PC-3 (cell line): ENCODE measurements at regions not wholly inside any gene's neighbourhood (a gene's known extent, or its start where the extent isn't known, plus 50 kb on each side); places are given as distances from the start of the nearest gene placed in this dataset.

Source experiments
- ATAC-seq: fragments of 200-7000 bp; cut with Tn5 transposase; 2 replicates; pipeline ENCODE4 v1.9.1; 2020; ENCODE audit warnings: mild to moderate bottlenecking, moderate library complexity
- BruUV-seq: library from RNA; stranded (reverse); fragments of 400-500 nt; replicated peaks from 2 replicates; lab custom pipeline; 2021; lab: Mats Ljungman, UMichigan
- CTCF ChIA-PET: fragments of 300-600 bp; sonication (Branson Sonifier 250); formaldehyde crosslinking; loops from one replicate; lab custom pipeline; 2022; ENCODE audit warnings: antibody characterized with exemption; lab: Charles Lee
- POLR2A ChIA-PET: fragments of 300-600 bp; sonication (Branson Sonifier 250); formaldehyde crosslinking; loops from one replicate; lab custom pipeline; 2022; ENCODE audit warnings: antibody characterized with exemption; ENCODE audit not compliant: unreplicated experiment; lab: Charles Lee
- DNase-seq: peaks from one replicate; pipeline ENCODE4 v3.0.0-alpha.2; 2015
- H2AFZ ChIP-seq: fragments of 300-600 bp; sonication (generic); 2 replicates; pipeline ENCODE4 v1.6.0; 2016; ENCODE audit warnings: antibody characterized with exemption, low read length
- H3F3A ChIP-seq: fragments of 300-600 bp; sonication (generic); one replicate; pipeline ENCODE4 v1.6.0; 2017; ENCODE audit warnings: antibody characterized with exemption, low read length, control low read depth, mild to moderate bottlenecking; ENCODE audit not compliant: unreplicated experiment
- H3K27ac ChIP-seq: fragments of 300-600 bp; sonication (generic); 2 replicates; pipeline ENCODE4 v1.5.1; 2016; ENCODE audit warnings: mild to moderate bottlenecking, low read length
- H3K27me3 ChIP-seq: fragments of 300-600 bp; sonication (generic); 2 replicates; pipeline ENCODE4 v1.6.1; 2016; ENCODE audit warnings: low read length, mixed read lengths
- H3K36me3 ChIP-seq: fragments of 300-600 bp; sonication (generic); 2 replicates; pipeline ENCODE4 v1.6.1; 2016; ENCODE audit warnings: low read depth, mixed run types, low read length, mixed read lengths
- H3K4me1 ChIP-seq: fragments of 300-600 bp; sonication (generic); 2 replicates; pipeline ENCODE4 v1.5.1; 2016; ENCODE audit warnings: low read length; ENCODE audit not compliant: insufficient read depth
- H3K4me2 ChIP-seq: fragments of 300-600 bp; sonication (generic); 2 replicates; pipeline ENCODE4 v1.6.0; 2016; ENCODE audit warnings: low read length
- H3K4me3 ChIP-seq: fragments of 300-600 bp; sonication (generic); 2 replicates; pipeline ENCODE4 v1.5.1; 2016; ENCODE audit warnings: mild to moderate bottlenecking, low read length, mixed read lengths
- H3K79me2 ChIP-seq: fragments of 300-600 bp; sonication (generic); 2 replicates; pipeline ENCODE4 v1.6.1; 2017; ENCODE audit warnings: low read length, mixed read lengths
- H3K9ac ChIP-seq: fragments of 300-600 bp; sonication (generic); 2 replicates; pipeline ENCODE4 v1.6.0; 2016; ENCODE audit warnings: mild to moderate bottlenecking, low read length
- H3K9me2 ChIP-seq: fragments of 300-600 bp; sonication (generic); replicated peaks from 2 replicates; pipeline ENCODE4 v1.6.1; 2016; ENCODE audit warnings: mixed run types, low read length, mixed read lengths
- H3K9me3 ChIP-seq: fragments of 300-600 bp; sonication (generic); 2 replicates; pipeline ENCODE4 v1.6.1; 2016; ENCODE audit warnings: low read length, mixed read lengths
- H4K20me1 ChIP-seq: fragments of 300-600 bp; sonication (generic); 2 replicates; pipeline ENCODE4 v1.6.1; 2016; ENCODE audit warnings: low read length, mixed read lengths
- EZH2 ChIP-seq: fragments of 300-600 bp; sonication (generic); IDR thresholded peaks from one replicate; pipeline ENCODE4 v1.6.1; 2017; ENCODE audit warnings: antibody characterized with exemption, mild to moderate bottlenecking, low read length; ENCODE audit not compliant: unreplicated experiment
- EZH2phosphoT487 ChIP-seq: fragments of 300-600 bp; sonication (generic); IDR thresholded peaks from 2 replicates; pipeline ENCODE4 v1.6.1; 2018; ENCODE audit warnings: mild to moderate bottlenecking, antibody characterized with exemption, low read length, borderline replicate concordance
- intact Hi-C: fragments of 100-400 bp; cut with micrococcal nuclease; formaldehyde crosslinking; loops from 2 replicates; pipeline ENCODE4 v1.9.0; 2023
- TF ChIP-seq, protein P1 (sequence below): fragments of 300-600 bp; sonication (generic); conservative IDR thresholded peaks from 2 replicates; pipeline ENCODE4 v1.5.1; 2017; ENCODE audit warnings: antibody characterized with exemption, low read depth, mild to moderate bottlenecking, low read length

DNA sequence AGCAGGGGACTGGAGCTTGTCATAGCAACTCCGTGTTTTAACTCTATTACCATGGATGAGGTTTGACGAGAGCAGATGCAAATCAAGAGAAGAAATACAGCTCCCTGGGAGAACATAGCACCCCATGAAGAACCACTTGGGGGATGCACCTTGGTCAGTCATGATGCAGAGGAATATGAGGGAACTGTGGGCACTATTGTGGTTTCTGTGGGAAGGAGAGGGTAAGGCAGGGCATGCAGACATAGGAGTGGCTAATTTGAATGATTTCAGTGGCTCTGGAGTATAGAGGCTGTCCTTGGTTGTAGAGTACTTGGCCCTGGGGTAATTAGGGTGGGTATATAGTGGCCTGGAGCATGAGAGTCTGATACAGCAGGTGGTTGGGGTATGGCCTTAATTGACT is 131.9 kb downstream of the EDEM1 start:
- TF ChIP-seq, protein P1, sequence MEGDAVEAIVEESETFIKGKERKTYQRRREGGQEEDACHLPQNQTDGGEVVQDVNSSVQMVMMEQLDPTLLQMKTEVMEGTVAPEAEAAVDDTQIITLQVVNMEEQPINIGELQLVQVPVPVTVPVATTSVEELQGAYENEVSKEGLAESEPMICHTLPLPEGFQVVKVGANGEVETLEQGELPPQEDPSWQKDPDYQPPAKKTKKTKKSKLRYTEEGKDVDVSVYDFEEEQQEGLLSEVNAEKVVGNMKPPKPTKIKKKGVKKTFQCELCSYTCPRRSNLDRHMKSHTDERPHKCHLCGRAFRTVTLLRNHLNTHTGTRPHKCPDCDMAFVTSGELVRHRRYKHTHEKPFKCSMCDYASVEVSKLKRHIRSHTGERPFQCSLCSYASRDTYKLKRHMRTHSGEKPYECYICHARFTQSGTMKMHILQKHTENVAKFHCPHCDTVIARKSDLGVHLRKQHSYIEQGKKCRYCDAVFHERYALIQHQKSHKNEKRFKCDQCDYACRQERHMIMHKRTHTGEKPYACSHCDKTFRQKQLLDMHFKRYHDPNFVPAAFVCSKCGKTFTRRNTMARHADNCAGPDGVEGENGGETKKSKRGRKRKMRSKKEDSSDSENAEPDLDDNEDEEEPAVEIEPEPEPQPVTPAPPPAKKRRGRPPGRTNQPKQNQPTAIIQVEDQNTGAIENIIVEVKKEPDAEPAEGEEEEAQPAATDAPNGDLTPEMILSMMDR, result no peak
- Histone ChIP-seq H3F3A (no peaks in the 10 kb centered on the region), H3K27ac (no peak overlapping the region), H3K27me3 (no peaks in the 10 kb centered on the region), H3K4me1 (peaks cover 22% of the 10 kb centered on the region), H3K9me3 (no peaks in the 10 kb centered on the region), H3K79me2 (no peaks in the 10 kb centered on the region), H3K9me2 (no peaks in the 10 kb centered on the region), H3K9ac (no peak overlapping the region), H3K4me2 (no peak overlapping the region), H2AFZ (no peak overlapping the region), H4K20me1 (no peaks in the 10 kb centered on the region), H3K4me3 (no peak overlapping the region), H3K36me3 (no peaks in the 10 kb centered on the region)
- POLR2A ChIA-PET, result no interaction called here
- no peak for DNase-seq
- intact Hi-C loops, result no loop called here
- CTCF ChIA-PET, result no interaction called here
- no TSS peak for BruUV-seq
- ATAC-seq, result no peak

DNA sequence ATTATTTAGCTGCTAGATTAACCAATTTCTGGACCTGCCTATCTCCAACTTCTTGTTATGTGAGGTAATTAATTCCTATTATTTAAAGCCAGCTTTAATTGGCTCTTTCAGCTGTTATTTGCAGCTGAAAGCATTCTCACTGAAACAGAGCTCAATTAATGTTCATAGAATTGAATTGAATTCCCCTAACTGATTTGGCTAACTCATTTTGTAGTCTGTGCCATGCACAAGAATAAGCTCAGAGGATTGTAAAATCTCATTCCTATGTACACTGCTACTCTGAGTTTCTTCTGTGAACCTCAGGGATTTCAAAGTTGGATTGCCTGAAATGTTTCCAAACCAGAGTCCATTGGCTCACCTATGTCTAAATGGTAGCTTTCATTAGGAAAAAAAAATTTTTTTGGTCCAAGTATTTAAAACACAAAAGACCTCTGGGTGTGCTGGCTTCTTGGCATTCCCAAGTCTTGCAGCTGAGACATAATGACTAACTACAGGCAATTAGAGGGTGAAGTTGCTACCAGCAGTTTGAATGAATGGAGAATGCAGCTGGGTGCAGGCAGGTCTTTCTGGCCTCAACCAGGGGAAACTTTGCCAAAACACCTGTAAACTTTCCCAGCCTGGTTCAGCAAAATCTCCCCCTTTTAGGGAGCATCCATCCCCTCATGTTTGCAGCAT is 134.3 kb downstream of the EDEM1 start:
- no peak for ATAC-seq
- POLR2A ChIA-PET, result no interaction called here
- Histone ChIP-seq H3K4me2 (peak overlapping the region; percentile 65), H3K4me1 (peaks cover 22% of the 10 kb centered on the region), H4K20me1 (no peaks in the 10 kb centered on the region), H3K9me2 (no peaks in the 10 kb centered on the region), H3K27me3 (no peaks in the 10 kb centered on the region), H2AFZ (no peak overlapping the region), H3K27ac (peak overlapping the region; percentile 80), H3K9me3 (no peaks in the 10 kb centered on the region), H3K79me2 (no peaks in the 10 kb centered on the region), H3K9ac (no peak overlapping the region), H3K4me3 (no peak overlapping the region), H3F3A (no peaks in the 10 kb centered on the region), H3K36me3 (no peaks in the 10 kb centered on the region)
- BruUV-seq, result no TSS peak
- CTCF ChIA-PET, result no interaction called here
- intact Hi-C loops, result no loop called here
- DNase-seq, result peak; percentile 32
- TF ChIP-seq EZH2phosphoT487 (no peak), EZH2 (no peak)
- TF ChIP-seq, protein P1, result no peak

DNA sequence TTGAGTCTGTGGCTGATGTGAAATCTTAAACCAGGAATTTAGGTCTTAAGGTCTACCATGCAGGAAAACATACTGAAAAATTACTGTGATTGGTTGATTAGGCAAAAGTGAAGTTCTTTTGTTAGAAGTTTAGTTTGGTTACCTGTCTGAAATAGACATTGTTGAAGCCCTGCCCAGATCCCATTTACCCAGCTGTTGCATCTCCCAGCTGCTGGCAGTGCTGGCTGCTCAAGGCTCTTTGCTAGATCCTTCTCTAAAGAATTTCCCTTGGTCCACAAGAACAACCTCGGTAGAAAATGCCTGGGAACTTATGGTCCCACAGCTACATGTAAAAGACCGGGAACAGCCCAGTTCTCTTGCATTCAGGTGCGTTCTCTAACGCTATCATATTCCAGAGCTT is 137.3 kb downstream of the EDEM1 start:
- intact Hi-C loops, result no loop called here
- H3K36me3 ChIP-seq, result no peaks in the 10 kb centered on the region
- POLR2A ChIA-PET, result no interaction called here
- no peaks in the 10 kb centered on the region for H3F3A ChIP-seq
- no peak for DNase-seq
- BruUV-seq, result no TSS peak
- H3K9me2 ChIP-seq, result no peaks in the 10 kb centered on the region
- peaks cover 23% of the 10 kb centered on the region for H3K4me1 ChIP-seq
- no peaks in the 10 kb centered on the region for H3K9me3 ChIP-seq
- TF ChIP-seq, protein P1, result no peak
- no peak for TF ChIP-seq EZH2phosphoT487
- no peak for TF ChIP-seq EZH2
- no peaks in the 10 kb centered on the region for H3K27me3 ChIP-seq
- H4K20me1 ChIP-seq, result no peaks in the 10 kb centered on the region
- no peak overlapping the region for H3K9ac ChIP-seq
- H3K4me3 ChIP-seq, result no peak overlapping the region
- H3K4me2 ChIP-seq, result no peak overlapping the region
- H2AFZ ChIP-seq, result no peak overlapping the region
- ATAC-seq, result no peak
- no peak overlapping the region for H3K27ac ChIP-seq
- H3K79me2 ChIP-seq, result no peaks in the 10 kb centered on the region
- CTCF ChIA-PET, result no interaction called here
